Caco-2 (cell line): ENCODE measurements at regions not wholly inside any gene's neighbourhood (a gene's known extent, or its start where the extent isn't known, plus 50 kb on each side); places are given as distances from the start of the nearest gene placed in this dataset.

ENCODE experiments used
- BruUV-seq: library from RNA; stranded (reverse); fragments of 400-500 nt; replicated peaks from 2 replicates; lab custom pipeline; 2021; lab: Mats Ljungman, UMichigan
- CTCF ChIA-PET: fragments of 300-600 bp; sonication (Branson Sonifier 250); formaldehyde crosslinking; loops from one replicate; lab custom pipeline; 2022; ENCODE audit warnings: antibody characterized with exemption; lab: Charles Lee
- POLR2A ChIA-PET: fragments of 300-600 bp; sonication (Branson Sonifier 250); formaldehyde crosslinking; loops from one replicate; lab custom pipeline; 2022; ENCODE audit warnings: antibody characterized with exemption; lab: Charles Lee
- DNase-seq, 2 experiments: peaks; one replicate each; pipeline versions ENCODE4 v3.0.0 to v3.0.0-alpha.2; 2020 to 2022
- H3K27me3 ChIP-seq: replicated peaks from 2 replicates; pipeline ENCODE4 v1.6.0; 2011; ENCODE audit warnings: low read length; ENCODE audit not compliant: control insufficient read depth, insufficient read depth
- H3K36me3 ChIP-seq: 2 replicates; pipeline ENCODE4 v1.5.1; 2011; ENCODE audit warnings: low read length; ENCODE audit not compliant: control insufficient read depth, insufficient read depth
- H3K4me1 ChIP-seq: fragments of 250-450 bp; sonication (Bioruptor Pico); 2 replicates; pipeline ENCODE4 v1.5.1; 2020; ENCODE audit warnings: mild to moderate bottlenecking
- H3K4me3 ChIP-seq: 2 replicates; pipeline ENCODE4 v1.5.1; 2011; ENCODE audit warnings: low read depth, mild to moderate bottlenecking, control low read depth, low read length
- H3K9me3 ChIP-seq: fragments of 250-450 bp; sonication (Bioruptor Pico); 2 replicates; pipeline ENCODE4 v1.5.1; 2020; ENCODE audit warnings: mild to moderate bottlenecking, moderate library complexity
- H3K27ac Mint-ChIP-seq: one replicate; pipeline ENCODE4 v1.8.0; 2022; ENCODE audit warnings: mixed read lengths; ENCODE audit not compliant: unreplicated experiment
- H3K27me3 Mint-ChIP-seq: one replicate; pipeline ENCODE4 v1.8.0; 2022; ENCODE audit warnings: mixed read lengths; ENCODE audit not compliant: insufficient read depth, unreplicated experiment
- H3K36me3 Mint-ChIP-seq: one replicate; pipeline ENCODE4 v1.8.0; 2022; ENCODE audit warnings: mild to moderate bottlenecking, mixed read lengths; ENCODE audit not compliant: insufficient read depth, unreplicated experiment
- H3K4me1 Mint-ChIP-seq: one replicate; pipeline ENCODE4 v1.8.0; 2022; ENCODE audit warnings: low read depth, mixed read lengths; ENCODE audit not compliant: unreplicated experiment
- H3K4me3 Mint-ChIP-seq: one replicate; pipeline ENCODE4 v1.8.0; 2022; ENCODE audit warnings: mild to moderate bottlenecking, moderate library complexity, mixed read lengths; ENCODE audit not compliant: unreplicated experiment
- H3K9me3 Mint-ChIP-seq: one replicate; pipeline ENCODE4 v1.8.0; 2022; ENCODE audit warnings: mixed read lengths; ENCODE audit not compliant: unreplicated experiment
- CTCF ChIP-seq, 2 experiments: fragments of 200-600 bp in 1 of 2; IDR thresholded peaks; 1 replicate in 1 of 2; 2 replicates in 1 of 2; pipeline versions ENCODE4 v1.5.1 to v1.8.0; 2011 to 2022; ENCODE audit warnings: antibody characterized with exemption in 1 of 2, control low read depth in 1 of 2, inconsistent platforms in 1 of 2, low read depth in 1 of 2, low read length in 1 of 2, mild to moderate bottlenecking in 1 of 2, moderate library complexity in 1 of 2; ENCODE audit not compliant: insufficient read depth in 1 of 2, severe bottlenecking in 1 of 2, unreplicated experiment in 1 of 2
- intact Hi-C: fragments of 100-400 bp; cut with micrococcal nuclease; formaldehyde crosslinking; loops from one replicate; pipeline ENCODE4 v1.10.0; 2022; ENCODE audit not compliant: unreplicated experiment

GRCh38 chr17:77814091-77814772 is 144.3 kb upstream of the TNRC6C start:
- ChIA-PET POLR2A (no interaction called here), CTCF (no interaction called here)
- H3K36me3 Mint-ChIP-seq, result no peaks in the 10 kb centered on the region

GRCh38 chr17:77815127-77815905 is 143.2 kb upstream of the TNRC6C start:
- ChIA-PET POLR2A (interaction anchor here (0.6 kb wide), 1 partner anchor 637 kb away, joined by 3 read pairs; no protein-coding TSS in a partner anchor), CTCF (no interaction called here)
- no TSS peak for BruUV-seq
- no peak overlapping the region for H3K27ac Mint-ChIP-seq
- TF ChIP-seq CTCF (IDR thresholded peaks at IDR 0.05; ENCODE audit: insufficient read depth in 1 of 2, low read depth in 1 of 2, low read length in 1 of 2, severe bottlenecking in 1 of 2, unreplicated experiment in 1 of 2), result no peak
- no peaks in the 10 kb centered on the region for H3K36me3 Mint-ChIP-seq
- no peak overlapping the region for H3K4me3 Mint-ChIP-seq
- Histone ChIP-seq H3K4me1 (no peaks in the 10 kb centered on the region), H3K27me3 (no peaks in the 10 kb centered on the region; the same call in 1 of the 2 replicates), H3K4me3 (no peak overlapping the region), H3K36me3 (no peaks in the 10 kb centered on the region), H3K9me3 (no peaks in the 10 kb centered on the region)
- peaks cover 7% of the 10 kb centered on the region for H3K27me3 Mint-ChIP-seq
- intact Hi-C loops, result no loop called here
- no peak for DNase-seq
- H3K4me1 Mint-ChIP-seq, result no peaks in the 10 kb centered on the region
- no peaks in the 10 kb centered on the region for H3K9me3 Mint-ChIP-seq

More at GRCh38 chr17:77814091-77814772, 144.3 kb upstream of the TNRC6C start:
- H3K9me3 Mint-ChIP-seq, result no peaks in the 10 kb centered on the region
- peaks cover 4% of the 10 kb centered on the region for H3K27me3 Mint-ChIP-seq
- H3K27ac Mint-ChIP-seq, result no peak overlapping the region
- Histone ChIP-seq H3K4me3 (no peak overlapping the region), H3K4me1 (no peaks in the 10 kb centered on the region), H3K36me3 (no peaks in the 10 kb centered on the region), H3K27me3 (no peaks in the 10 kb centered on the region; the same call in 1 of the 2 replicates), H3K9me3 (no peaks in the 10 kb centered on the region)
- no peak for DNase-seq
- no peak for TF ChIP-seq CTCF (IDR thresholded peaks at IDR 0.05; ENCODE audit: insufficient read depth in 1 of 2, low read depth in 1 of 2, low read length in 1 of 2, severe bottlenecking in 1 of 2, unreplicated experiment in 1 of 2)
- intact Hi-C loops, result no loop called here
- BruUV-seq, result no TSS peak
- no peaks in the 10 kb centered on the region for H3K4me1 Mint-ChIP-seq
- no peak overlapping the region for H3K4me3 Mint-ChIP-seq

GRCh38 chr17:77817953-77818352 is 140.6 kb upstream of the TNRC6C start:
- intact Hi-C loops, result no loop called here
- Histone ChIP-seq H3K36me3 (no peaks in the 10 kb centered on the region), H3K4me1 (no peaks in the 10 kb centered on the region), H3K4me3 (no peak overlapping the region), H3K27me3 (no peaks in the 10 kb centered on the region), H3K9me3 (no peaks in the 10 kb centered on the region)
- no peak overlapping the region for H3K4me3 Mint-ChIP-seq
- H3K36me3 Mint-ChIP-seq, result no peaks in the 10 kb centered on the region
- TF ChIP-seq CTCF (IDR thresholded peaks at IDR 0.05; ENCODE audit: insufficient read depth in 1 of 2, low read depth in 1 of 2, low read length in 1 of 2, severe bottlenecking in 1 of 2, unreplicated experiment in 1 of 2), result no peak
- no peak overlapping the region for H3K27ac Mint-ChIP-seq
- no peak for DNase-seq
- CTCF ChIA-PET, result no interaction called here
- BruUV-seq, result no TSS peak
- peaks cover 12% of the 10 kb centered on the region for H3K27me3 Mint-ChIP-seq
- POLR2A ChIA-PET, result no interaction called here
- H3K9me3 Mint-ChIP-seq, result no peaks in the 10 kb centered on the region
- no peaks in the 10 kb centered on the region for H3K4me1 Mint-ChIP-seq
